OCI-LY3 (cell line): ENCODE measurements at regions not wholly inside any gene's neighbourhood (a gene's known extent, or its start where the extent isn't known, plus 50 kb on each side); places are given as distances from the start of the nearest gene placed in this dataset.

Experiments used
- H2AFZ ChIP-seq: fragments of 200-600, 300-600 bp; shearing (Covaris generic); 2 replicates; pipeline ENCODE4 v1.6.0; 2014; ENCODE audit warnings: antibody characterized with exemption, low read depth, low read length
- H3K27ac ChIP-seq: fragments of 200-600, 300-600 bp; sonication (generic); 2 replicates; pipeline ENCODE4 v1.5.1; 2014; ENCODE audit warnings: mild to moderate bottlenecking, low read length, moderate library complexity, mixed read lengths
- H3K27me3 ChIP-seq: fragments of 200-600, 300-600 bp; sonication (generic); 2 replicates; pipeline ENCODE4 v1.6.1; 2014; ENCODE audit warnings: low read depth, low read length, mixed read lengths
- H3K36me3 ChIP-seq: fragments of 200-600, 300-600 bp; sonication (generic); replicated peaks from 2 replicates; pipeline ENCODE3; 2014; ENCODE audit warnings: low read depth, low read length, mixed read lengths
- H3K4me1 ChIP-seq: fragments of 300-600, 200-600 bp; sonication (generic); 2 replicates; pipeline ENCODE4 v1.6.1; 2014; ENCODE audit warnings: low read length, mixed read lengths
- H3K4me2 ChIP-seq: fragments of 200-600, 300-600 bp; sonication (generic); 2 replicates; pipeline ENCODE4 v1.6.1; 2014; ENCODE audit warnings: low read length, mixed read lengths
- H3K4me3 ChIP-seq: fragments of 300-600, 200-600 bp; sonication (generic); 2 replicates; pipeline ENCODE4 v1.5.1; 2014; ENCODE audit warnings: antibody characterized with exemption, mild to moderate bottlenecking, low read length, moderate library complexity
- H3K79me2 ChIP-seq: fragments of 300-600, 200-600 bp; shearing (Covaris generic); 2 replicates; pipeline ENCODE4 v1.6.1; 2014; ENCODE audit warnings: mild to moderate bottlenecking, low read length, mixed read lengths
- H3K9ac ChIP-seq: fragments of 300-600, 200-600 bp; shearing (Covaris generic); 2 replicates; pipeline ENCODE4 v1.6.0; 2014; ENCODE audit warnings: mild to moderate bottlenecking, low read length, moderate library complexity
- H3K9me3 ChIP-seq: fragments of 200-600, 300-600 bp; shearing (Covaris generic); 2 replicates; pipeline ENCODE4 v1.6.1; 2014; ENCODE audit warnings: low read length, mixed read lengths; ENCODE audit not compliant: insufficient read depth
- H4K20me1 ChIP-seq: fragments of 200-600, 300-600 bp; sonication (generic); 2 replicates; pipeline ENCODE4 v1.6.1; 2016; ENCODE audit warnings: low read length, mixed read lengths; ENCODE audit not compliant: insufficient read depth
- EZH2phosphoT487 ChIP-seq: fragments of 200-600 bp; shearing (Covaris generic); IDR thresholded peaks from 2 replicates; pipeline ENCODE4 v1.6.1; 2018; ENCODE audit warnings: antibody characterized with exemption, mixed run types, low read depth
- TF ChIP-seq, protein P1 (sequence below): fragments of 200-600, 300-600 bp; sonication (generic); IDR thresholded peaks from 2 replicates; pipeline ENCODE4 v1.5.1; 2014; ENCODE audit warnings: antibody characterized with exemption, low read length, low read depth

DNA sequence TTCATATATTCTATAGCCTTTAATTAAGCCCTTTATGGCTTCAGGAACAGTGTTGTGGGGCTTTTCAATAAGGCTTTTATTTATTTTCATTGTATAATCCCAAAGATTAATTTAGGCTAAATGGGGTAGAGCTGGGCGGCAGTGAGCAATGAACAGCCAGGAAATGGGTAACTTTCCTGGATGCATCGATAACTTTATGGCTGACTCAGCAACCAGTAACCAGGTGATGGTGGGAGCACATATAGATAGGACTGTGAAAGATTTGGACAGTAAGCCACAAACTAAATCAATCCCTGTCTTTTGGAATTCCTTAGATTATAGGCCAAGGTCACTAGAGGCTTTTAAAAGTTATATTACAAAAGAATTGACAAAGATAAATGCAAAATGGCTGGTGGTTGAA lies 1260.6 kb upstream of the CELF4 start:
- Histone ChIP-seq H3K27me3 (no peaks in the 10 kb centered on the region), H3K79me2 (no peaks in the 10 kb centered on the region), H3K4me1 (peaks cover 4% of the 10 kb centered on the region; the same call in 1 of the 2 replicates), H3K4me2 (no peak overlapping the region), H3K36me3 (no peaks in the 10 kb centered on the region), H3K9ac (no peak overlapping the region), H2AFZ (no peak overlapping the region), H3K9me3 (0 out of 2 replicates have a peak, but pooled peaks cover 2% of the 10 kb centered on the region), H4K20me1 (no peaks in the 10 kb centered on the region), H3K27ac (no peak overlapping the region), H3K4me3 (no peak overlapping the region)
- TF ChIP-seq, protein P1, sequence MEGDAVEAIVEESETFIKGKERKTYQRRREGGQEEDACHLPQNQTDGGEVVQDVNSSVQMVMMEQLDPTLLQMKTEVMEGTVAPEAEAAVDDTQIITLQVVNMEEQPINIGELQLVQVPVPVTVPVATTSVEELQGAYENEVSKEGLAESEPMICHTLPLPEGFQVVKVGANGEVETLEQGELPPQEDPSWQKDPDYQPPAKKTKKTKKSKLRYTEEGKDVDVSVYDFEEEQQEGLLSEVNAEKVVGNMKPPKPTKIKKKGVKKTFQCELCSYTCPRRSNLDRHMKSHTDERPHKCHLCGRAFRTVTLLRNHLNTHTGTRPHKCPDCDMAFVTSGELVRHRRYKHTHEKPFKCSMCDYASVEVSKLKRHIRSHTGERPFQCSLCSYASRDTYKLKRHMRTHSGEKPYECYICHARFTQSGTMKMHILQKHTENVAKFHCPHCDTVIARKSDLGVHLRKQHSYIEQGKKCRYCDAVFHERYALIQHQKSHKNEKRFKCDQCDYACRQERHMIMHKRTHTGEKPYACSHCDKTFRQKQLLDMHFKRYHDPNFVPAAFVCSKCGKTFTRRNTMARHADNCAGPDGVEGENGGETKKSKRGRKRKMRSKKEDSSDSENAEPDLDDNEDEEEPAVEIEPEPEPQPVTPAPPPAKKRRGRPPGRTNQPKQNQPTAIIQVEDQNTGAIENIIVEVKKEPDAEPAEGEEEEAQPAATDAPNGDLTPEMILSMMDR: no peak
- no peak for TF ChIP-seq EZH2phosphoT487

DNA sequence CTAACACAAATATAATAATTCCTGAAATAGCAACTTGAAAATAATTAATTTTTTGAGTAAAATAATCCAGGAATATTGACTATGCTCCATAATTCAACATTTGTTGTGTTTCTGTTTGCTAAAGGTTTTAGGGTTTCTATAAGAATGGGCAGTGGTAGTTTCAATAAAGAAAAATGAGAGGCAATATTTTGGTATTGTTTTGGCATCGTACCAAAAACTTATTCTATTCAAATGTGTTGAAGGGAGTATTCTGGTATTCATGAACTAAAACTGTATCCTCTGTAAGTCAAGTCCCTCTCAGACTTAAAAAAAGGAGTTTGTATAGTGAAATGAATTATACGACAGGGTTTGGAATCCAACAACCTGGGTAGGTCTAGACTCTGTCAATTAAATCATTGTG lies 1245.6 kb upstream of the CELF4 start:
- no peak overlapping the region for H3K27ac ChIP-seq
- no peak overlapping the region for H3K4me3 ChIP-seq
- H3K9me3 ChIP-seq: peaks cover 19% of the 10 kb centered on the region
- no peaks in the 10 kb centered on the region for H3K27me3 ChIP-seq
- peaks cover 39% of the 10 kb centered on the region for H3K36me3 ChIP-seq
- no peak overlapping the region for H3K4me2 ChIP-seq
- TF ChIP-seq EZH2phosphoT487: no peak
- TF ChIP-seq, protein P1: no peak
- H4K20me1 ChIP-seq: no peaks in the 10 kb centered on the region
- H3K79me2 ChIP-seq: no peaks in the 10 kb centered on the region
- peaks cover 20% of the 10 kb centered on the region for H3K4me1 ChIP-seq
- no peak overlapping the region for H2AFZ ChIP-seq
- H3K9ac ChIP-seq: no peak overlapping the region

DNA sequence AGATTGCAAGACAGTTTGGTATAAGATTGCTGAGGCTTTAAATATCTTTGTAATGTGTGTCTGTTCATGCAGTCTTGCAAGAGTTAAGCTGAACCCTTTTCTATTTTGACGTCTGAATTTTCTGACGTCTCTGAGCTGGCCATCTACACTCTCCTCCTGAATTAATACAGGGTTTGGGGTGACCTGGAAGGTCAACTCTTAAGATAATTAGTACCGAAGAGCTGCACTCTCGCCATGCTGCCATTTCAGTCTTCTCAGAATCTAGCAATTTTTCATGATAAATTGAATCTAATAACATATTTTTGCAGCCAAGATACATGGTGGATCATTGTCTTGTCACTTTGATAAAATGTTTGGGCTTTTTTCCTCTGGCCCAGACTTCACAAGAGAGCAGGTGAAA lies 1245.2 kb upstream of the CELF4 start:
- no peak overlapping the region for H3K4me2 ChIP-seq
- TF ChIP-seq, protein P1: no peak
- no peak for TF ChIP-seq EZH2phosphoT487
- H3K27ac ChIP-seq: no peak overlapping the region
- peaks cover 41% of the 10 kb centered on the region for H3K36me3 ChIP-seq
- no peaks in the 10 kb centered on the region for H4K20me1 ChIP-seq
- no peak overlapping the region for H3K4me3 ChIP-seq
- no peaks in the 10 kb centered on the region for H3K27me3 ChIP-seq
- H3K9ac ChIP-seq: no peak overlapping the region
- H3K4me1 ChIP-seq: peaks cover 20% of the 10 kb centered on the region
- peaks cover 19% of the 10 kb centered on the region for H3K9me3 ChIP-seq
- no peak overlapping the region for H2AFZ ChIP-seq
- no peaks in the 10 kb centered on the region for H3K79me2 ChIP-seq

DNA sequence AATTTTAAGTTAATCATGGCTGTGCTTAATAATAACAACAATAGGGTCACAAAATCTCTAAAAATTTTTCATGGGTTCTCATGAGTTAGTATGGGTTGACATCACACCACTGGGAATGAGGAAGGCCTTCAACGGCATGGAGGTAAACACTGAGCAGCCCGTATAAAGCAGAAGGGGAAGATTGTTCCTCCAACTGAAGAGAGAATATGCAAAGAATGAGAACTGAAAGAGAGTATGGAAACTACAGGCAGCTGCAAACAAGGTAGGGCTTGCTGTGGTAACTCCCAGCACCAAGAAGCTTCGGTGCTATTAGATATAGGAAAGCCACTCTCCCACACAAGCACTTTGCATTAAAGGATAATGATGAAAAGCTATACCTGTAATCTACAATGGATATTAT lies 1242.3 kb upstream of the CELF4 start:
- Histone ChIP-seq H3K27ac (peak overlapping the region; percentile 73), H4K20me1 (no peaks in the 10 kb centered on the region), H3K36me3 (peaks cover 54% of the 10 kb centered on the region), H3K4me3 (no peak overlapping the region), H2AFZ (peak overlapping the region; percentile 22; the same call in 1 of the 2 replicates), H3K79me2 (no peaks in the 10 kb centered on the region), H3K9ac (no peak overlapping the region; the same call in 1 of the 2 replicates), H3K27me3 (no peaks in the 10 kb centered on the region), H3K4me2 (peak overlapping the region; percentile 23; the same call in 1 of the 2 replicates), H3K9me3 (peaks cover 19% of the 10 kb centered on the region), H3K4me1 (peaks cover 20% of the 10 kb centered on the region)
- TF ChIP-seq, protein P1: no peak
- no peak for TF ChIP-seq EZH2phosphoT487
